Liver (tissue), 8 donors: ENCODE measurements at regions not wholly inside any gene's neighbourhood (a gene's known extent, or its start where the extent isn't known, plus 50 kb on each side); places are given as distances from the start of the nearest gene placed in this dataset.

ENCODE experiments used
- DNase-seq: peaks from one replicate; pipeline ENCODE4 v3.0.0-alpha.2; 2017; ENCODE audit warnings: low spot score
- H3K27ac ChIP-seq, 2 donors: one replicate each; pipeline ENCODE4 v1.7.0; 2013; ENCODE audit warnings: inconsistent platforms in 2 of 2, low read length in 2 of 2, control low read depth in 1 of 2, low read depth in 1 of 2, mild to moderate bottlenecking in 1 of 2
- H3K27me3 ChIP-seq, 4 donors: one replicate each; pipeline versions ENCODE4 v1.6.1 to v1.7.0; 2013; ENCODE audit warnings: low read length in 3 of 4, inconsistent platforms in 1 of 4, mild to moderate bottlenecking in 1 of 4, moderate library complexity in 1 of 4; ENCODE audit not compliant: control insufficient read depth in 4 of 4, insufficient read depth in 4 of 4
- H3K36me3 ChIP-seq, 4 donors: one replicate each; pipeline versions ENCODE4 v1.6.1 to v1.7.0; 2013; ENCODE audit warnings: low read length in 3 of 4, mild to moderate bottlenecking in 3 of 4, low read depth in 1 of 4, moderate library complexity in 1 of 4; ENCODE audit not compliant: control insufficient read depth in 4 of 4, insufficient read depth in 3 of 4
- H3K4me1 ChIP-seq, 4 donors: one replicate each; pipeline versions ENCODE4 v1.6.1 to v1.7.0; 2013; ENCODE audit warnings: low read length in 3 of 4, mild to moderate bottlenecking in 3 of 4, moderate library complexity in 1 of 4; ENCODE audit not compliant: control insufficient read depth in 4 of 4, insufficient read depth in 4 of 4
- H3K4me3 ChIP-seq, 3 donors: one replicate each; pipeline versions ENCODE4 v1.6.1 to v1.7.0; 2013; ENCODE audit warnings: low read length in 3 of 3, control low read depth in 1 of 3, low read depth in 1 of 3, mild to moderate bottlenecking in 1 of 3
- H3K9ac ChIP-seq, 2 donors: one replicate each; pipeline ENCODE4 v1.7.0; 2013; ENCODE audit warnings: low read length in 2 of 2, mild to moderate bottlenecking in 2 of 2, moderate library complexity in 2 of 2, control low read depth in 1 of 2, low read depth in 1 of 2
- H3K9me3 ChIP-seq, 4 donors: one replicate each; pipeline versions ENCODE4 v1.6.1 to v1.7.0; 2013; ENCODE audit warnings: low read length in 3 of 4; ENCODE audit not compliant: control insufficient read depth in 4 of 4
- ATF3 ChIP-seq: IDR thresholded peaks from 2 replicates; pipeline ENCODE4 v1.6.1; 2016; ENCODE audit warnings: antibody characterized with exemption
- CTCF ChIP-seq: fragments of 150-350 bp; IDR thresholded peaks from 2 replicates; pipeline ENCODE4 v1.5.1; 2017; ENCODE audit warnings: improper control_type of control experiment, low read depth, low read length; ENCODE audit not compliant: missing input control
- EGR1 ChIP-seq, 2 donors: IDR thresholded peaks; 2 replicates each; pipeline ENCODE4 v1.6.1; 2016 to 2018; ENCODE audit warnings: antibody characterized with exemption in 2 of 2, low read depth in 2 of 2
- FOXA1 ChIP-seq: IDR thresholded peaks from 2 replicates; pipeline ENCODE4 v1.6.1; 2016; ENCODE audit warnings: antibody characterized with exemption
- FOXA2 ChIP-seq: IDR thresholded peaks from 2 replicates; pipeline ENCODE4 v1.6.1; 2016; ENCODE audit warnings: antibody characterized with exemption
- GABPA ChIP-seq, 2 donors: IDR thresholded peaks in 1 of 2; conservative IDR thresholded peaks in 1 of 2; 2 replicates each; pipeline ENCODE4 v1.6.1; 2016; ENCODE audit warnings: antibody characterized with exemption in 2 of 2, mild to moderate bottlenecking in 1 of 2, moderate library complexity in 1 of 2
- HNF4A ChIP-seq, 2 donors: conservative IDR thresholded peaks; 2 replicates each; pipeline ENCODE4 v1.6.1; 2016; ENCODE audit warnings: antibody characterized with exemption in 2 of 2, mild to moderate bottlenecking in 2 of 2
- HNF4G ChIP-seq: IDR thresholded peaks from 2 replicates; pipeline ENCODE4 v1.6.1; 2016; ENCODE audit warnings: antibody characterized with exemption
- JUND ChIP-seq, 2 donors: IDR thresholded peaks; 2 replicates each; pipeline ENCODE4 v1.6.1; 2016; ENCODE audit warnings: antibody characterized with exemption in 2 of 2
- MAX ChIP-seq: IDR thresholded peaks from 2 replicates; pipeline ENCODE4 v1.6.1; 2016; ENCODE audit warnings: antibody characterized with exemption
- NR2F2 ChIP-seq: IDR thresholded peaks from 2 replicates; pipeline ENCODE4 v1.6.1; 2016; ENCODE audit warnings: antibody characterized with exemption
- RAD21 ChIP-seq, 2 donors: IDR thresholded peaks; 2 replicates each; pipeline ENCODE4 v1.6.1; 2016; ENCODE audit warnings: antibody characterized with exemption in 2 of 2, mild to moderate bottlenecking in 2 of 2
- REST ChIP-seq: IDR thresholded peaks from 2 replicates; pipeline ENCODE4 v1.6.1; 2016; ENCODE audit warnings: antibody characterized with exemption, mild to moderate bottlenecking
- RXRA ChIP-seq, 2 donors: IDR thresholded peaks; 2 replicates each; pipeline ENCODE4 v1.6.1; 2017 to 2018; ENCODE audit warnings: antibody characterized with exemption in 2 of 2, mild to moderate bottlenecking in 1 of 2
- SP1 ChIP-seq: IDR thresholded peaks from 2 replicates; pipeline ENCODE4 v1.6.1; 2018; ENCODE audit warnings: antibody characterized with exemption, mild to moderate bottlenecking
- TAF1 ChIP-seq: conservative IDR thresholded peaks from 2 replicates; pipeline ENCODE4 v1.6.1; 2016; ENCODE audit warnings: antibody characterized with exemption, mild to moderate bottlenecking
- YY1 ChIP-seq: IDR thresholded peaks from 2 replicates; pipeline ENCODE4 v1.6.1; 2016; ENCODE audit warnings: antibody characterized with exemption, mild to moderate bottlenecking
- ZBTB33 ChIP-seq: IDR thresholded peaks from 2 replicates; pipeline ENCODE4 v1.6.1; 2016; ENCODE audit warnings: antibody characterized with exemption
- WGBS: extraction: QIAGEN DNeasy Blood & Tissue Kit; methylation state at CpG from one replicate; pipeline ENCODE4 v1.1.7; 2013; 5-methylcytosine and 5-hydroxymethylcytosine counted together
- donor health status: healthy.
- donor health status: healthy.
- donor health status: healthy.
- donor health status: healthy.
- donor health status: healthy.

GRCh38 chr5:162520878-162521277, 453.3 kb downstream of the GABRG2 start:
- no peaks in the 10 kb centered on the region for H3K36me3 ChIP-seq
- no peak overlapping the region for H3K9ac ChIP-seq
- no peak overlapping the region for H3K4me3 ChIP-seq
- DNase-seq = no peak
- TF ChIP-seq REST = no peak
- no peak for TF ChIP-seq ZBTB33
- no peak for TF ChIP-seq MAX
- TF ChIP-seq SP1 = no peak
- TF ChIP-seq JUND (IDR thresholded peaks at IDR 0.05) = no peak
- no peak for TF ChIP-seq HNF4A (conservative IDR thresholded peaks at IDR 0.05)
- TF ChIP-seq RAD21 (IDR thresholded peaks at IDR 0.05) = no peak
- TF ChIP-seq RXRA (IDR thresholded peaks at IDR 0.05) = no peak
- no peaks in the 10 kb centered on the region for H3K27me3 ChIP-seq
- 75% methylated on average over 1 of the region's 1 CpG for WGBS
- no peak overlapping the region for H3K27ac ChIP-seq
- peaks cover 0 to 3% (median 1%) of the 10 kb centered on the region in 4 donors for H3K9me3 ChIP-seq
- no peaks in the 10 kb centered on the region for H3K4me1 ChIP-seq

- TF ChIP-seq ZBTB33 = no peak
- TF ChIP-seq HNF4G = no peak
- TF ChIP-seq CTCF = no peak
- TF ChIP-seq REST = no peak
- no peak for TF ChIP-seq RAD21 (IDR thresholded peaks at IDR 0.05)
- TF ChIP-seq EGR1 (IDR thresholded peaks at IDR 0.05; ENCODE audit: low read depth in 2 of 2) = no peak
- TF ChIP-seq ATF3 = no peak
- no peak for TF ChIP-seq JUND (IDR thresholded peaks at IDR 0.05)
- no peak for TF ChIP-seq MAX
- no peak for TF ChIP-seq NR2F2
- no peak for TF ChIP-seq GABPA (IDR thresholded peaks at IDR 0.05 in 1 of 2, conservative IDR thresholded peaks at IDR 0.05 in 1 of 2)
- no peak for TF ChIP-seq FOXA1
- no peak for TF ChIP-seq SP1
- TF ChIP-seq TAF1 = no peak
- no peak for TF ChIP-seq HNF4A (conservative IDR thresholded peaks at IDR 0.05)
- TF ChIP-seq FOXA2 = no peak
- TF ChIP-seq YY1 = no peak
- TF ChIP-seq RXRA (IDR thresholded peaks at IDR 0.05) = no peak
- H3K27me3 ChIP-seq = no peaks in the 10 kb centered on the region
- no peaks in the 10 kb centered on the region for H3K9me3 ChIP-seq
- WGBS = 53% methylated on average over 1 of the region's 1 CpG
- no peaks in the 10 kb centered on the region for H3K36me3 ChIP-seq
- H3K27ac ChIP-seq = no peak overlapping the region
- no peak overlapping the region for H3K4me3 ChIP-seq
- no peaks in the 10 kb centered on the region for H3K4me1 ChIP-seq
- no peak for DNase-seq
- H3K9ac ChIP-seq = no peak overlapping the region
Measured at GRCh38 chr5:162529209-162529608, 461.6 kb downstream of the GABRG2 start.
